Caco-2 (cell line): ENCODE measurements at regions not wholly inside any gene's neighbourhood (a gene's known extent, or its start where the extent isn't known, plus 50 kb on each side); places are given as distances from the start of the nearest gene placed in this dataset.

Source experiments
- BruUV-seq: library from RNA; stranded (reverse); fragments of 400-500 nt; replicated peaks from 2 replicates; lab custom pipeline; 2021; lab: Mats Ljungman, UMichigan
- CTCF ChIA-PET: fragments of 300-600 bp; sonication (Branson Sonifier 250); formaldehyde crosslinking; loops from one replicate; lab custom pipeline; 2022; ENCODE audit warnings: antibody characterized with exemption; lab: Charles Lee
- POLR2A ChIA-PET: fragments of 300-600 bp; sonication (Branson Sonifier 250); formaldehyde crosslinking; loops from one replicate; lab custom pipeline; 2022; ENCODE audit warnings: antibody characterized with exemption; lab: Charles Lee
- DNase-seq, 2 experiments: peaks; one replicate each; pipeline versions ENCODE4 v3.0.0 to v3.0.0-alpha.2; 2020 to 2022
- H3K27me3 ChIP-seq: replicated peaks from 2 replicates; pipeline ENCODE4 v1.6.0; 2011; ENCODE audit warnings: low read length; ENCODE audit not compliant: control insufficient read depth, insufficient read depth
- H3K36me3 ChIP-seq: 2 replicates; pipeline ENCODE4 v1.5.1; 2011; ENCODE audit warnings: low read length; ENCODE audit not compliant: control insufficient read depth, insufficient read depth
- H3K4me1 ChIP-seq: fragments of 250-450 bp; sonication (Bioruptor Pico); 2 replicates; pipeline ENCODE4 v1.5.1; 2020; ENCODE audit warnings: mild to moderate bottlenecking
- H3K4me3 ChIP-seq: 2 replicates; pipeline ENCODE4 v1.5.1; 2011; ENCODE audit warnings: low read depth, mild to moderate bottlenecking, control low read depth, low read length
- H3K9me3 ChIP-seq: fragments of 250-450 bp; sonication (Bioruptor Pico); 2 replicates; pipeline ENCODE4 v1.5.1; 2020; ENCODE audit warnings: mild to moderate bottlenecking, moderate library complexity
- H3K27ac Mint-ChIP-seq: one replicate; pipeline ENCODE4 v1.8.0; 2022; ENCODE audit warnings: mixed read lengths; ENCODE audit not compliant: unreplicated experiment
- H3K27me3 Mint-ChIP-seq: one replicate; pipeline ENCODE4 v1.8.0; 2022; ENCODE audit warnings: mixed read lengths; ENCODE audit not compliant: insufficient read depth, unreplicated experiment
- H3K36me3 Mint-ChIP-seq: one replicate; pipeline ENCODE4 v1.8.0; 2022; ENCODE audit warnings: mild to moderate bottlenecking, mixed read lengths; ENCODE audit not compliant: insufficient read depth, unreplicated experiment
- H3K4me1 Mint-ChIP-seq: one replicate; pipeline ENCODE4 v1.8.0; 2022; ENCODE audit warnings: low read depth, mixed read lengths; ENCODE audit not compliant: unreplicated experiment
- H3K4me3 Mint-ChIP-seq: one replicate; pipeline ENCODE4 v1.8.0; 2022; ENCODE audit warnings: mild to moderate bottlenecking, moderate library complexity, mixed read lengths; ENCODE audit not compliant: unreplicated experiment
- H3K9me3 Mint-ChIP-seq: one replicate; pipeline ENCODE4 v1.8.0; 2022; ENCODE audit warnings: mixed read lengths; ENCODE audit not compliant: unreplicated experiment
- CTCF ChIP-seq, 2 experiments: fragments of 200-600 bp in 1 of 2; IDR thresholded peaks; 1 replicate in 1 of 2; 2 replicates in 1 of 2; pipeline versions ENCODE4 v1.5.1 to v1.8.0; 2011 to 2022; ENCODE audit warnings: antibody characterized with exemption in 1 of 2, control low read depth in 1 of 2, inconsistent platforms in 1 of 2, low read depth in 1 of 2, low read length in 1 of 2, mild to moderate bottlenecking in 1 of 2, moderate library complexity in 1 of 2; ENCODE audit not compliant: insufficient read depth in 1 of 2, severe bottlenecking in 1 of 2, unreplicated experiment in 1 of 2
- intact Hi-C: fragments of 100-400 bp; cut with micrococcal nuclease; formaldehyde crosslinking; loops from one replicate; pipeline ENCODE4 v1.10.0; 2022; ENCODE audit not compliant: unreplicated experiment

GRCh38 chr4:22897520-22898108 is 204.9 kb downstream of the GBA3 start:
- ChIA-PET CTCF (interaction anchor here (1.0 kb wide), 1 partner anchor 8 kb away, joined by 3 read pairs; no protein-coding TSS in a partner anchor), POLR2A (no interaction called here)
- peak in 1 of 2 experiments; percentile 57 for DNase-seq
- Histone ChIP-seq H3K4me1 (no peaks in the 10 kb centered on the region), H3K36me3 (no peaks in the 10 kb centered on the region), H3K27me3 (no peaks in the 10 kb centered on the region), H3K9me3 (no peaks in the 10 kb centered on the region), H3K4me3 (no peak overlapping the region)
- Mint-ChIP-seq H3K4me1 (peaks cover 6% of the 10 kb centered on the region), H3K4me3 (no peak overlapping the region), H3K27me3 (no peaks in the 10 kb centered on the region), H3K36me3 (no peaks in the 10 kb centered on the region), H3K27ac (no peak overlapping the region), H3K9me3 (no peaks in the 10 kb centered on the region)
- BruUV-seq = no TSS peak
- intact Hi-C loops = loop anchor here (10.0 kb wide), 1 partner anchor 237 kb away; no protein-coding TSS in a partner anchor
- TF ChIP-seq CTCF (IDR thresholded peaks at IDR 0.05; ENCODE audit: insufficient read depth in 1 of 2, low read depth in 1 of 2, low read length in 1 of 2, severe bottlenecking in 1 of 2, unreplicated experiment in 1 of 2) = peak; percentile 63 to 65

GRCh38 chr4:22895482-22895881 is 202.7 kb downstream of the GBA3 start:
- DNase-seq = no peak
- ChIA-PET CTCF (no interaction called here), POLR2A (no interaction called here)
- Histone ChIP-seq H3K4me1 (no peaks in the 10 kb centered on the region), H3K36me3 (no peaks in the 10 kb centered on the region), H3K27me3 (no peaks in the 10 kb centered on the region), H3K9me3 (no peaks in the 10 kb centered on the region), H3K4me3 (no peak overlapping the region)
- H3K4me3 Mint-ChIP-seq = no peak overlapping the region
- no peak for TF ChIP-seq CTCF (IDR thresholded peaks at IDR 0.05; ENCODE audit: insufficient read depth in 1 of 2, low read depth in 1 of 2, low read length in 1 of 2, severe bottlenecking in 1 of 2, unreplicated experiment in 1 of 2)
- H3K36me3 Mint-ChIP-seq = no peaks in the 10 kb centered on the region
- intact Hi-C loops = loop anchor here (10.0 kb wide), 1 partner anchor 239 kb away; no protein-coding TSS in a partner anchor
- H3K4me1 Mint-ChIP-seq = peaks cover 6% of the 10 kb centered on the region
- no TSS peak for BruUV-seq
- no peak overlapping the region for H3K27ac Mint-ChIP-seq
- peaks cover 7% of the 10 kb centered on the region for H3K9me3 Mint-ChIP-seq
- H3K27me3 Mint-ChIP-seq = no peaks in the 10 kb centered on the region

GRCh38 chr4:22884157-22884556 is 191.4 kb downstream of the GBA3 start:
- BruUV-seq = no TSS peak
- Mint-ChIP-seq H3K36me3 (no peaks in the 10 kb centered on the region), H3K9me3 (no peaks in the 10 kb centered on the region), H3K27me3 (no peaks in the 10 kb centered on the region), H3K4me3 (no peak overlapping the region), H3K27ac (no peak overlapping the region), H3K4me1 (no peaks in the 10 kb centered on the region)
- Histone ChIP-seq H3K9me3 (no peaks in the 10 kb centered on the region), H3K27me3 (no peaks in the 10 kb centered on the region), H3K4me3 (no peak overlapping the region), H3K4me1 (no peaks in the 10 kb centered on the region), H3K36me3 (no peaks in the 10 kb centered on the region)
- intact Hi-C loops = no loop called here
- no peak for TF ChIP-seq CTCF (IDR thresholded peaks at IDR 0.05; ENCODE audit: insufficient read depth in 1 of 2, low read depth in 1 of 2, low read length in 1 of 2, severe bottlenecking in 1 of 2, unreplicated experiment in 1 of 2)
- DNase-seq = no peak
- ChIA-PET POLR2A (no interaction called here), CTCF (no interaction called here)
